ENCODE measurements at regions not wholly inside any gene's neighbourhood (a gene's known extent, or its start where the extent isn't known, plus 50 kb on each side); places are given as distances from the start of the nearest gene placed in this dataset.
"Not testable (repeated sequence)": the region's sequence is repeated elsewhere in the genome, so short reads cannot be mapped to it uniquely, and the experiment has no call there.

- TF ChIP-seq CTCF (IDR thresholded peaks at IDR 0.05; ENCODE audit: insufficient read depth, low read length, poor library complexity, severe bottlenecking); EZH2phosphoT487 (conservative IDR thresholded peaks at IDR 0.05; ENCODE audit: low read length): not testable (repeated sequence)
These were observed 610.0 kb upstream of the NRG3 start for GRCh38 chr10:81264991-81265390.

Data from SU-DHL-6 (cell line).